NT2/D1 (cell line): ENCODE measurements at regions not wholly inside any gene's neighbourhood (a gene's known extent, or its start where the extent isn't known, plus 50 kb on each side); places are given as distances from the start of the nearest gene placed in this dataset.

Experiments
- SUZ12 ChIP-seq: IDR thresholded peaks from 2 replicates; pipeline ENCODE4 v1.6.1; 2011; ENCODE audit not compliant: insufficient read length, insufficient read depth; ENCODE audit errors: extremely low read depth
- YY1 ChIP-seq: IDR thresholded peaks from 2 replicates; pipeline ENCODE4 v1.6.1; 2011; ENCODE audit not compliant: insufficient read length, insufficient read depth
- ZNF274 ChIP-seq: IDR thresholded peaks from 2 replicates; pipeline ENCODE4 v1.6.1; 2011; ENCODE audit warnings: mild to moderate bottlenecking, low read depth, low read length

DNA sequence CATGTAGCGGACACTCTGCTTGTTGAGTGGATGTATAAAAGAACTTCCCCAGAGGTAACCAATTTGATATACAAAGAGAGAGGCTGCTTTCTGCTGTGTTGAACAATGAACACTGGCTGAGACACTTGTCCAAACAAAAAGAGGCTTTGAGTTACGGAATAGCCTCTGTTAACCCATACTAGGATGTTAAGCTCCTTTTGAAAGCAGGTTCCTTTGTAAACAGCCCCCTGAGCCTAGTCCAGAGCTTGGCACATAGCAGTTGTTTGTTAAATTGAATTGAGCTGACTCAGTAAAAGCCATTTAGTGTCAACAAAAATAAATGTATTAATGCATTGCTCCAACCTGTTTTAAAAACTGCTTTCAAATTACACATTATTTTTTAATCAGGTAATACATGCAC, 200.1 kb downstream of the MZT1 start:
- TF ChIP-seq YY1, result no peak
- no peak for TF ChIP-seq SUZ12
- TF ChIP-seq ZNF274, result no peak
